Neural crest cell (in vitro differentiated cells): ENCODE measurements at regions not wholly inside any gene's neighbourhood (a gene's known extent, or its start where the extent isn't known, plus 50 kb on each side); places are given as distances from the start of the nearest gene placed in this dataset.

ENCODE experiments used
- DNase-seq: peaks from one replicate; pipeline ENCODE4 v3.0.0; 2021; ENCODE audit warnings: low read depth, mixed read lengths, low spot score
- H3K27ac Mint-ChIP-seq: one replicate; pipeline ENCODE4 v1.8.0; 2021; ENCODE audit warnings: mild to moderate bottlenecking, mixed read lengths; ENCODE audit not compliant: unreplicated experiment
- H3K27me3 Mint-ChIP-seq: 2 replicates; pipeline ENCODE4 v1.8.0; 2021; ENCODE audit warnings: low read depth, mild to moderate bottlenecking, mixed read lengths
- H3K36me3 Mint-ChIP-seq: 2 replicates; pipeline ENCODE4 v1.8.0; 2021; ENCODE audit warnings: low read depth, mild to moderate bottlenecking, mixed read lengths
- H3K4me1 Mint-ChIP-seq: 2 replicates; pipeline ENCODE4 v1.8.0; 2021; ENCODE audit warnings: mixed read lengths
- H3K4me3 Mint-ChIP-seq: one replicate; pipeline ENCODE4 v1.8.0; 2021; ENCODE audit warnings: mild to moderate bottlenecking, mixed read lengths
- H3K9me3 Mint-ChIP-seq: 2 replicates; pipeline ENCODE4 v1.8.0; 2021; ENCODE audit warnings: mixed read lengths
- TF ChIP-seq, protein P1 (sequence below): fragments of 200-600 bp; sonication (generic); conservative IDR thresholded peaks from 2 replicates; pipeline ENCODE4 v1.5.0; 2021; ENCODE audit warnings: antibody characterized with exemption, mild to moderate bottlenecking

DNA sequence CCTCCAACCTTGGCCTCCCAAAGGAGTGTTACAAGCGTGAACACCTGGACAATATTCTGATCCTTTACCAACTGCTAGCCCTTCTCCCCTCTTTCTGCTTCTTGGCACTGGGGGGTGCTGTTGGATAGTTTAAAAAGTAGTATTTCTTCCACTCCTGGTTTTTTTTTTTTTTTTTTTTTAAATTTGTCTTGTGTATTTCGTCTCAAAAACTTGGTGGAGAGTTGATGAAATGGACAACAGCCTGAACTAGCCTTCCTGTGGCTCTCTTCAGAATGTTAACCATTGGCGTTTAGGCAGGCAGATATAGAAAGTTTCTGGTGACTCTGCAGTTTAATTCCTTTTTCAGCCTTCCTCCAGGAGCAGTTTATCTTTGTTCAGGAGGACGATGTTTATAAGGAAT is 69.7 kb upstream of the USP24 start:
- no peak overlapping the region for H3K27ac Mint-ChIP-seq
- TF ChIP-seq, protein P1, sequence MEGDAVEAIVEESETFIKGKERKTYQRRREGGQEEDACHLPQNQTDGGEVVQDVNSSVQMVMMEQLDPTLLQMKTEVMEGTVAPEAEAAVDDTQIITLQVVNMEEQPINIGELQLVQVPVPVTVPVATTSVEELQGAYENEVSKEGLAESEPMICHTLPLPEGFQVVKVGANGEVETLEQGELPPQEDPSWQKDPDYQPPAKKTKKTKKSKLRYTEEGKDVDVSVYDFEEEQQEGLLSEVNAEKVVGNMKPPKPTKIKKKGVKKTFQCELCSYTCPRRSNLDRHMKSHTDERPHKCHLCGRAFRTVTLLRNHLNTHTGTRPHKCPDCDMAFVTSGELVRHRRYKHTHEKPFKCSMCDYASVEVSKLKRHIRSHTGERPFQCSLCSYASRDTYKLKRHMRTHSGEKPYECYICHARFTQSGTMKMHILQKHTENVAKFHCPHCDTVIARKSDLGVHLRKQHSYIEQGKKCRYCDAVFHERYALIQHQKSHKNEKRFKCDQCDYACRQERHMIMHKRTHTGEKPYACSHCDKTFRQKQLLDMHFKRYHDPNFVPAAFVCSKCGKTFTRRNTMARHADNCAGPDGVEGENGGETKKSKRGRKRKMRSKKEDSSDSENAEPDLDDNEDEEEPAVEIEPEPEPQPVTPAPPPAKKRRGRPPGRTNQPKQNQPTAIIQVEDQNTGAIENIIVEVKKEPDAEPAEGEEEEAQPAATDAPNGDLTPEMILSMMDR, result peak; percentile 80
- H3K9me3 Mint-ChIP-seq, result no peaks in the 10 kb centered on the region
- no peak for DNase-seq
- H3K27me3 Mint-ChIP-seq, result peaks cover 5% of the 10 kb centered on the region
- peaks cover 10% of the 10 kb centered on the region for H3K4me1 Mint-ChIP-seq
- H3K4me3 Mint-ChIP-seq, result no peak overlapping the region
- H3K36me3 Mint-ChIP-seq, result no peaks in the 10 kb centered on the region

DNA sequence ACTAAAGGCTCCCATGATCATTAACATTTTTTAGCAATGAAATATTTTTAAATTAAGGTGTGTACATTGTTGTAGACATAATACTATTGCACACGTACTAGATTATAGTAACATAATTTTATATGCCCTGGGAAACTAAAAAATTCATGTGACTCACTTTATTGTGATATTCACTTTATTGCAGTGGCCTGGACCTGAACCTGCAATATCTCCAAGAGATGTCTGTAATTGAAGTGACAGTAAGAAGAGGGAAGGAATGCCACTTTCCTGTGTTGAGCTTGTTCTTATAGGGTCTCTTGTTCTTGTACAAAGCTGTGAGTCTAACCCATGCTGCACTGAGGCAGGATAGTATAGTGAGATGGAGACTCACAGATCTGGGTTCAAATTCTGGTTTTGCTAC is 66.9 kb upstream of the USP24 start:
- TF ChIP-seq, protein P1, result no peak
- Mint-ChIP-seq H3K27me3 (peaks cover 5% of the 10 kb centered on the region), H3K9me3 (no peaks in the 10 kb centered on the region), H3K4me1 (peaks cover 11% of the 10 kb centered on the region), H3K36me3 (no peaks in the 10 kb centered on the region), H3K4me3 (no peak overlapping the region), H3K27ac (no peak overlapping the region)
- DNase-seq, result no peak

DNA sequence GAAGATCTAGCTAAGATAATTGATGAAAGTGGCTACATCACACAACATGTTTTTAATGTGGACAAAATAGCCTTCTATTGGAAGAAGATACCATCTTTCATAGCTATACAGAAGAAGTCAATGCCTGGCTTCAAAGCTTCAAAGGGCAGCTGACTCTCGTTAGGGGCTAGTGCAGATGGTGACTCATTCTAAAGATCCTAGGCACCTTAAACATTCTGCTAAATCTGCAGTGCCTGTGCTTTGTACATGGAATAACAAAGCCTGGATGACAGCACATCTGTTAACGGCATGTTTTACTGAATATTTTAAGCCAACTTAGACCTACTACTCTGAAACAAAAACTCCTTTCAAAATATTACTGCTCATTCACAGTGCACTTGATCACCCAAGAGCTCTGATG is 65.6 kb upstream of the USP24 start:
- Mint-ChIP-seq H3K9me3 (no peaks in the 10 kb centered on the region), H3K4me1 (peaks cover 17% of the 10 kb centered on the region), H3K27me3 (peaks cover 5% of the 10 kb centered on the region), H3K27ac (no peak overlapping the region), H3K36me3 (no peaks in the 10 kb centered on the region), H3K4me3 (no peak overlapping the region)
- DNase-seq, result no peak
- TF ChIP-seq, protein P1, result no peak

DNA sequence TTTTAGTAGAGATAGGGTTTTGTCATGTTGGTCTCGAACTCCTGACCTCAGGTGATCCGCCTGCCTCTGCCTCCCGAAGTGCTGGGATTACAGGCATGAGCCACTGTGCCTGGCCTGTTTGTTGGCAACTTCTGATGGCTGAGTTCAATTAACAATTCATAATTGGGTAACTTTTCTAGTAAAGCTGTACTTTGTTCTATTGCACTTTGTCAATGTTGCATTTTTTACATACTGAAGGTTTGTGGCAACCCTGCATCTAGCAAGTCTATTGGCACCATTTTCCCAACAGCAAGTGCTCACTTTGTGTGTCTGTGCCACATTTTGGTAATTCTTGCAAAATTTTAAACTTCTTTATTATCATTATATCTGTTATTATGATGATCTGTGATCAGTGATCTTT is 64.5 kb upstream of the USP24 start:
- H3K4me1 Mint-ChIP-seq, result peaks cover 28% of the 10 kb centered on the region
- DNase-seq, result no peak
- no peak overlapping the region for H3K4me3 Mint-ChIP-seq
- TF ChIP-seq, protein P1, result no peak
- H3K9me3 Mint-ChIP-seq, result no peaks in the 10 kb centered on the region
- no peak overlapping the region for H3K27ac Mint-ChIP-seq
- H3K36me3 Mint-ChIP-seq, result no peaks in the 10 kb centered on the region
- H3K27me3 Mint-ChIP-seq, result peaks cover 5% of the 10 kb centered on the region

DNA sequence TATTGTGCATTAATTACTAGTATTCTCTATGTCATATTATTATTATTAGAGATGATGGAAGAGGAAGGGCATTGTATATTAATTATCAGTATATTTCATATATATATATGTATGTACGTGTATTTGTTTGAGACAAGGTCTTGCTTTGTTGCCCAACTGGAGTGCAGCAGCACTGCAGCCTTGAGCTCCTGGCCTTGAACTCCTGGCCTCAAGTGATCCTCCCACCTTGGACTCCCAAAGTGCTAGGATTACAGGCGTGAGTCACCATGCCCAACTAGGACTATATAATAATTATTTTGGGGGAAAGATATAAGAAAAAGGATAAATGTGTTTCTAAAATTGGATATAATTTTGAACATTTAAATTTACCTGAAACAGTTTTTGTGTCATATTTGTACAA is 63.2 kb upstream of the USP24 start:
- Mint-ChIP-seq H3K27me3 (peaks cover 5% of the 10 kb centered on the region), H3K4me1 (peaks cover 30% of the 10 kb centered on the region), H3K4me3 (no peak overlapping the region), H3K9me3 (no peaks in the 10 kb centered on the region), H3K27ac (no peak overlapping the region), H3K36me3 (no peaks in the 10 kb centered on the region)
- TF ChIP-seq, protein P1, result no peak
- no peak for DNase-seq
